H1 (cell line): ENCODE measurements at regions not wholly inside any gene's neighbourhood (a gene's known extent, or its start where the extent isn't known, plus 50 kb on each side); places are given as distances from the start of the nearest gene placed in this dataset.

Source experiments
- CEBPB ChIP-seq: IDR thresholded peaks from 2 replicates; pipeline ENCODE4 v1.6.1; 2012; ENCODE audit warnings: low read depth, low read length
- KDM5A ChIP-seq: fragments of 200-600 bp; IDR thresholded peaks from 2 replicates; pipeline ENCODE4 v1.7.1; 2012; ENCODE audit warnings: mild to moderate bottlenecking, low read length, inconsistent platforms, mixed read lengths
- PHF8 ChIP-seq: fragments of 200-600 bp; sonication (generic); conservative IDR thresholded peaks from 2 replicates; pipeline ENCODE4 v1.7.1; 2012; ENCODE audit warnings: low read depth, mild to moderate bottlenecking, inconsistent platforms, low read length, moderate library complexity
- SP4 ChIP-seq: IDR thresholded peaks from 2 replicates; pipeline ENCODE4 v1.6.1; 2012; ENCODE audit warnings: low read length, inconsistent platforms
- TF ChIP-seq, protein P1 (sequence below), 3 experiments: IDR thresholded peaks; 1 replicate in 2 of 3; 2 replicates in 1 of 3; pipeline versions ENCODE4 v1.5.1 to v1.6.1; 2011; ENCODE audit warnings: low read length in 3 of 3, mild to moderate bottlenecking in 3 of 3, inconsistent platforms in 2 of 3, low read depth in 1 of 3, moderate library complexity in 1 of 3; ENCODE audit not compliant: insufficient read depth in 1 of 3; ENCODE audit errors: control extremely low read depth in 1 of 3

DNA sequence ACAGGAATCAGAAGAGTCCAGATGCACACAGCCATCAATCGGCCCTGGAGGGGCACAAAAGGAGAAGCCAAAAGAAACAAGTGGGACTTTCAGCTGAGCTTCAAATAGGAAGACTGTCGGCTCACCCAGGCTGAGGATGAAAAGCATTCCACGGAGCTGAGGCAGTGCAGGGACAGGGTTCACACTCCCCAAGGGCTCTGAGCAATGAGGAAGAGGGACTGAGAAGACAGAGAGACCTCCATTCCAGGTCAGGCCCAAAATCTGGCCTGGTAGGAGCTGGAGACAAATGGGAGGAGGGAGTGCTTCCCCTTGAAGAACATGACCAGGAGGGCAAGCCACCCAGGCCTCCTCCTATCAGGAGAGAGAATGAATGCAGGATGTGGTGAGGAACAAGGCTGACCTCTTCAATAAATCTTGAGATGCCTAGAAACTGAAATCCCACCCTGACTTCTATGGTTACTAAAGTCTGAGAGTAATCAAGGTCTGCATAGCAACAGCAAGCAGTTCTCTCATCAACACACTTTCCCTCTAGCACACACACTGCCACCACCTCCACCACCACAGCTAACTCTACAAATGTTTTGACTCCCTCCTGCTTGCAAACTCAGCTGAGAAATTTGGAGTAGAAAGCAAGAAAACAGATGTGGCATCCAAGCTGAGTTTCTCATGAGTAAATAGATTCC, 434.4 kb downstream of the TNS1 start (continued):
- TF ChIP-seq KDM5A (no peak), PHF8 (no peak), CEBPB (no peak), SP4 (no peak)
- TF ChIP-seq, protein P1, sequence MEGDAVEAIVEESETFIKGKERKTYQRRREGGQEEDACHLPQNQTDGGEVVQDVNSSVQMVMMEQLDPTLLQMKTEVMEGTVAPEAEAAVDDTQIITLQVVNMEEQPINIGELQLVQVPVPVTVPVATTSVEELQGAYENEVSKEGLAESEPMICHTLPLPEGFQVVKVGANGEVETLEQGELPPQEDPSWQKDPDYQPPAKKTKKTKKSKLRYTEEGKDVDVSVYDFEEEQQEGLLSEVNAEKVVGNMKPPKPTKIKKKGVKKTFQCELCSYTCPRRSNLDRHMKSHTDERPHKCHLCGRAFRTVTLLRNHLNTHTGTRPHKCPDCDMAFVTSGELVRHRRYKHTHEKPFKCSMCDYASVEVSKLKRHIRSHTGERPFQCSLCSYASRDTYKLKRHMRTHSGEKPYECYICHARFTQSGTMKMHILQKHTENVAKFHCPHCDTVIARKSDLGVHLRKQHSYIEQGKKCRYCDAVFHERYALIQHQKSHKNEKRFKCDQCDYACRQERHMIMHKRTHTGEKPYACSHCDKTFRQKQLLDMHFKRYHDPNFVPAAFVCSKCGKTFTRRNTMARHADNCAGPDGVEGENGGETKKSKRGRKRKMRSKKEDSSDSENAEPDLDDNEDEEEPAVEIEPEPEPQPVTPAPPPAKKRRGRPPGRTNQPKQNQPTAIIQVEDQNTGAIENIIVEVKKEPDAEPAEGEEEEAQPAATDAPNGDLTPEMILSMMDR (IDR thresholded peaks at IDR 0.05; ENCODE audit: control extremely low read depth in 1 of 3, insufficient read depth in 1 of 3, low read depth in 1 of 3, low read length in 3 of 3), result no peak
